WERI-Rb-1 (cell line): ENCODE measurements at regions not wholly inside any gene's neighbourhood (a gene's known extent, or its start where the extent isn't known, plus 50 kb on each side); places are given as distances from the start of the nearest gene placed in this dataset.

Experiments
- DNase-seq: peaks from one replicate; pipeline ENCODE4 v3.0.0-alpha.2; 2020
- H3K27ac ChIP-seq: fragments of 250-450 bp; sonication (Bioruptor Pico); 2 replicates; pipeline ENCODE4 v1.5.1; 2020; ENCODE audit warnings: mild to moderate bottlenecking, moderate library complexity
- H3K27me3 ChIP-seq: fragments of 250-450 bp; sonication (Bioruptor Pico); 2 replicates; pipeline ENCODE4 v1.5.1; 2021; ENCODE audit warnings: mild to moderate bottlenecking, low read depth, moderate library complexity; ENCODE audit not compliant: insufficient read depth, severe bottlenecking
- H3K36me3 ChIP-seq: fragments of 250-450 bp; sonication (Bioruptor Pico); 2 replicates; pipeline ENCODE4 v1.5.1; 2020; ENCODE audit warnings: mild to moderate bottlenecking, moderate library complexity
- H3K4me3 ChIP-seq: 2 replicates; pipeline ENCODE4 v1.5.1; 2011; ENCODE audit warnings: low read depth, mild to moderate bottlenecking, control low read depth, low read length
- H3K9me3 ChIP-seq: fragments of 250-450 bp; sonication (Bioruptor Pico); 2 replicates; pipeline ENCODE4 v1.5.1; 2021; ENCODE audit warnings: mild to moderate bottlenecking, moderate library complexity; ENCODE audit not compliant: severe bottlenecking
- CTCF ChIP-seq: IDR thresholded peaks from 2 replicates; pipeline ENCODE4 v1.5.1; 2011; ENCODE audit warnings: low read depth, mild to moderate bottlenecking, control low read depth, inconsistent platforms, low read length

- no peak for DNase-seq
- no peaks in the 10 kb centered on the region for H3K9me3 ChIP-seq
- no peaks in the 10 kb centered on the region for H3K27me3 ChIP-seq
- H3K4me3 ChIP-seq: no peak overlapping the region
- no peak for TF ChIP-seq CTCF
- no peak overlapping the region for H3K27ac ChIP-seq
- H3K36me3 ChIP-seq: no peaks in the 10 kb centered on the region
These were observed 63.6 kb upstream of the GNG12 start for GRCh38 chr1:67896826-67897225.

GRCh38 chr1:67894981-67895735, 61.9 kb upstream of the GNG12 start:
- no peak overlapping the region for H3K27ac ChIP-seq
- no peak for TF ChIP-seq CTCF
- H3K27me3 ChIP-seq: no peaks in the 10 kb centered on the region

GRCh38 chr1:67893126-67893495, 59.8 kb upstream of the GNG12 start:
- H3K4me3 ChIP-seq: no peak overlapping the region
- TF ChIP-seq CTCF: no peak
- H3K9me3 ChIP-seq: no peaks in the 10 kb centered on the region
- H3K27me3 ChIP-seq: no peaks in the 10 kb centered on the region
- no peak overlapping the region for H3K27ac ChIP-seq
- DNase-seq: no peak
- H3K36me3 ChIP-seq: no peaks in the 10 kb centered on the region

More at GRCh38 chr1:67894981-67895735, 61.9 kb upstream of the GNG12 start:
- Histone ChIP-seq H3K4me3 (no peak overlapping the region), H3K36me3 (no peaks in the 10 kb centered on the region), H3K9me3 (no peaks in the 10 kb centered on the region)
- DNase-seq: no peak

- no peaks in the 10 kb centered on the region for H3K36me3 ChIP-seq
- H3K4me3 ChIP-seq: no peak overlapping the region
- DNase-seq: no peak
- TF ChIP-seq CTCF: no peak
- H3K27me3 ChIP-seq: no peaks in the 10 kb centered on the region
- H3K9me3 ChIP-seq: no peaks in the 10 kb centered on the region
- H3K27ac ChIP-seq: no peak overlapping the region
These were observed 59.3 kb upstream of the GNG12 start for GRCh38 chr1:67892476-67893125.

GRCh38 chr1:67890857-67891256, 57.6 kb upstream of the GNG12 start:
- no peaks in the 10 kb centered on the region for H3K27me3 ChIP-seq
- no peaks in the 10 kb centered on the region for H3K9me3 ChIP-seq
- H3K27ac ChIP-seq: no peak overlapping the region
- no peaks in the 10 kb centered on the region for H3K36me3 ChIP-seq
- no peak for TF ChIP-seq CTCF
- DNase-seq: no peak
- no peak overlapping the region for H3K4me3 ChIP-seq
